PC-3 (cell line): ENCODE measurements at regions not wholly inside any gene's neighbourhood (a gene's known extent, or its start where the extent isn't known, plus 50 kb on each side); places are given as distances from the start of the nearest gene placed in this dataset.

Source experiments
- ATAC-seq: fragments of 200-7000 bp; cut with Tn5 transposase; 2 replicates; pipeline ENCODE4 v1.9.1; 2020; ENCODE audit warnings: mild to moderate bottlenecking, moderate library complexity
- BruUV-seq: library from RNA; stranded (reverse); fragments of 400-500 nt; replicated peaks from 2 replicates; lab custom pipeline; 2021; lab: Mats Ljungman, UMichigan
- CTCF ChIA-PET: fragments of 300-600 bp; sonication (Branson Sonifier 250); formaldehyde crosslinking; loops from one replicate; lab custom pipeline; 2022; ENCODE audit warnings: antibody characterized with exemption; lab: Charles Lee
- POLR2A ChIA-PET: fragments of 300-600 bp; sonication (Branson Sonifier 250); formaldehyde crosslinking; loops from one replicate; lab custom pipeline; 2022; ENCODE audit warnings: antibody characterized with exemption; ENCODE audit not compliant: unreplicated experiment; lab: Charles Lee
- DNase-seq: peaks from one replicate; pipeline ENCODE4 v3.0.0-alpha.2; 2015
- H2AFZ ChIP-seq: fragments of 300-600 bp; sonication (generic); 2 replicates; pipeline ENCODE4 v1.6.0; 2016; ENCODE audit warnings: antibody characterized with exemption, low read length
- H3F3A ChIP-seq: fragments of 300-600 bp; sonication (generic); one replicate; pipeline ENCODE4 v1.6.0; 2017; ENCODE audit warnings: antibody characterized with exemption, low read length, control low read depth, mild to moderate bottlenecking; ENCODE audit not compliant: unreplicated experiment
- H3K27ac ChIP-seq: fragments of 300-600 bp; sonication (generic); 2 replicates; pipeline ENCODE4 v1.5.1; 2016; ENCODE audit warnings: mild to moderate bottlenecking, low read length
- H3K27me3 ChIP-seq: fragments of 300-600 bp; sonication (generic); 2 replicates; pipeline ENCODE4 v1.6.1; 2016; ENCODE audit warnings: low read length, mixed read lengths
- H3K36me3 ChIP-seq: fragments of 300-600 bp; sonication (generic); 2 replicates; pipeline ENCODE4 v1.6.1; 2016; ENCODE audit warnings: low read depth, mixed run types, low read length, mixed read lengths
- H3K4me1 ChIP-seq: fragments of 300-600 bp; sonication (generic); 2 replicates; pipeline ENCODE4 v1.5.1; 2016; ENCODE audit warnings: low read length; ENCODE audit not compliant: insufficient read depth
- H3K4me2 ChIP-seq: fragments of 300-600 bp; sonication (generic); 2 replicates; pipeline ENCODE4 v1.6.0; 2016; ENCODE audit warnings: low read length
- H3K4me3 ChIP-seq: fragments of 300-600 bp; sonication (generic); 2 replicates; pipeline ENCODE4 v1.5.1; 2016; ENCODE audit warnings: mild to moderate bottlenecking, low read length, mixed read lengths
- H3K79me2 ChIP-seq: fragments of 300-600 bp; sonication (generic); 2 replicates; pipeline ENCODE4 v1.6.1; 2017; ENCODE audit warnings: low read length, mixed read lengths
- H3K9ac ChIP-seq: fragments of 300-600 bp; sonication (generic); 2 replicates; pipeline ENCODE4 v1.6.0; 2016; ENCODE audit warnings: mild to moderate bottlenecking, low read length
- H3K9me2 ChIP-seq: fragments of 300-600 bp; sonication (generic); replicated peaks from 2 replicates; pipeline ENCODE4 v1.6.1; 2016; ENCODE audit warnings: mixed run types, low read length, mixed read lengths
- H3K9me3 ChIP-seq: fragments of 300-600 bp; sonication (generic); 2 replicates; pipeline ENCODE4 v1.6.1; 2016; ENCODE audit warnings: low read length, mixed read lengths
- H4K20me1 ChIP-seq: fragments of 300-600 bp; sonication (generic); 2 replicates; pipeline ENCODE4 v1.6.1; 2016; ENCODE audit warnings: low read length, mixed read lengths
- CTCF ChIP-seq: fragments of 300-600 bp; sonication (generic); conservative IDR thresholded peaks from 2 replicates; pipeline ENCODE4 v1.5.1; 2017; ENCODE audit warnings: antibody characterized with exemption, low read depth, mild to moderate bottlenecking, low read length
- EZH2 ChIP-seq: fragments of 300-600 bp; sonication (generic); IDR thresholded peaks from one replicate; pipeline ENCODE4 v1.6.1; 2017; ENCODE audit warnings: antibody characterized with exemption, mild to moderate bottlenecking, low read length; ENCODE audit not compliant: unreplicated experiment
- EZH2phosphoT487 ChIP-seq: fragments of 300-600 bp; sonication (generic); IDR thresholded peaks from 2 replicates; pipeline ENCODE4 v1.6.1; 2018; ENCODE audit warnings: mild to moderate bottlenecking, antibody characterized with exemption, low read length, borderline replicate concordance
- intact Hi-C: fragments of 100-400 bp; cut with micrococcal nuclease; formaldehyde crosslinking; loops from 2 replicates; pipeline ENCODE4 v1.9.0; 2023

- BruUV-seq = no TSS peak
- no peak for DNase-seq
- intact Hi-C loops = no loop called here
- CTCF ChIA-PET = no interaction called here
- no peaks in the 10 kb centered on the region for H3K36me3 ChIP-seq
- H3K4me1 ChIP-seq = no peaks in the 10 kb centered on the region
- H3K4me3 ChIP-seq = no peak overlapping the region
- POLR2A ChIA-PET = interaction anchor here (0.6 kb wide), 1 partner anchor 208 kb away, joined by 3 read pairs; no protein-coding TSS in a partner anchor
- no peaks in the 10 kb centered on the region for H3K9me3 ChIP-seq
- H3K27me3 ChIP-seq = no peaks in the 10 kb centered on the region
- TF ChIP-seq EZH2 (no peak), EZH2phosphoT487 (no peak), CTCF (no peak)
- no peak for ATAC-seq
- H3K27ac ChIP-seq = no peak overlapping the region
- no peaks in the 10 kb centered on the region for H3K9me2 ChIP-seq
- H3K4me2 ChIP-seq = no peak overlapping the region
- no peak overlapping the region for H3K9ac ChIP-seq
- no peak overlapping the region for H2AFZ ChIP-seq
- H3K79me2 ChIP-seq = no peaks in the 10 kb centered on the region
- H4K20me1 ChIP-seq = no peaks in the 10 kb centered on the region
- no peaks in the 10 kb centered on the region for H3F3A ChIP-seq
These were observed 115.6 kb upstream of the CPEB4 start for GRCh38 chr5:173772384-173773059.

GRCh38 chr5:173774271-173774761 lies 113.8 kb upstream of the CPEB4 start:
- Histone ChIP-seq H3K27me3 (no peaks in the 10 kb centered on the region), H3K9me2 (no peaks in the 10 kb centered on the region), H3F3A (no peaks in the 10 kb centered on the region), H3K9me3 (no peaks in the 10 kb centered on the region), H3K27ac (no peak overlapping the region), H3K36me3 (no peaks in the 10 kb centered on the region), H3K79me2 (no peaks in the 10 kb centered on the region), H3K4me3 (no peak overlapping the region), H3K4me1 (no peaks in the 10 kb centered on the region), H3K4me2 (no peak overlapping the region), H3K9ac (no peak overlapping the region), H4K20me1 (no peaks in the 10 kb centered on the region), H2AFZ (no peak overlapping the region)
- no peak for DNase-seq
- no TSS peak for BruUV-seq
- ATAC-seq = no peak
- ChIA-PET CTCF (no interaction called here), POLR2A (no interaction called here)
- intact Hi-C loops = no loop called here
- TF ChIP-seq EZH2 (no peak), CTCF (no peak), EZH2phosphoT487 (no peak)
